GM12878 (cell line): ENCODE measurements at regions not wholly inside any gene's neighbourhood (a gene's known extent, or its start where the extent isn't known, plus 50 kb on each side); places are given as distances from the start of the nearest gene placed in this dataset.
"Not testable (repeated sequence)": the region's sequence is repeated elsewhere in the genome, so short reads cannot be mapped to it uniquely, and the experiment has no call there.

Experiments used
- ATAC-seq: fragments of 200-7000 bp; cut with Tn5 transposase; 3 replicates; pipeline ENCODE4 v1.9.1; 2020; ENCODE audit warnings: mild to moderate bottlenecking, moderate library complexity
- BruUV-seq: library from RNA; stranded (reverse); fragments of 400-500 nt; replicated peaks from 2 replicates; lab custom pipeline; 2021; lab: Mats Ljungman, UMichigan
- CTCF ChIA-PET: fragments of 300-600 bp; sonication (Branson Sonifier 250); formaldehyde crosslinking; extraction: SDS; loops from one replicate; lab custom pipeline; 2021; ENCODE audit warnings: inconsistent platforms; lab: Yijun Ruan, JAX
- POLR2A ChIA-PET: fragments of 350-600 bp; formaldehyde crosslinking; extraction: SDS; loops from one replicate; lab custom pipeline; 2021; ENCODE audit warnings: inconsistent platforms; lab: Charles Lee
- RAD21 ChIA-PET: fragments of 300-600 bp; sonication (Branson Sonifier 250); formaldehyde crosslinking; loops from one replicate; lab custom pipeline; 2023; ENCODE audit warnings: antibody characterized with exemption; ENCODE audit not compliant: unreplicated experiment; lab: Charles Lee
- SMC1A ChIA-PET: fragments of 300-600 bp; sonication (Branson Sonifier 250); formaldehyde crosslinking; loops from one replicate; lab custom pipeline; 2023; ENCODE audit not compliant: unreplicated experiment, uncharacterized antibody; lab: Charles Lee
- DNase-seq: peaks from one replicate; pipeline ENCODE4 v3.0.0-alpha.2; 2011; ENCODE audit warnings: low read depth, low spot score
- FAIRE-seq: peaks from 3 replicates; lab custom pipeline; 2011; peaks lifted over from hg19 to GRCh38; lab: Jason Lieb, UNC
- H2AFZ ChIP-seq: 2 replicates; pipeline ENCODE4 v1.6.0; 2011; ENCODE audit warnings: low read depth, low read length, control low read depth; ENCODE audit not compliant: control insufficient read depth
- H3K27ac ChIP-seq: 2 replicates; pipeline ENCODE4 v1.5.1; 2011; ENCODE audit warnings: control low read depth; ENCODE audit not compliant: control insufficient read depth, insufficient read depth
- H3K27me3 ChIP-seq, 2 experiments: replicated peaks in 1 of 2; 2 replicates each; pipeline versions ENCODE4 v1.6.0 to v1.6.1; 2011; ENCODE audit warnings: low read length in 1 of 2; ENCODE audit not compliant: control insufficient read depth in 2 of 2, insufficient read depth in 2 of 2
- H3K36me3 ChIP-seq, 2 experiments: 2 replicates each; pipeline ENCODE4 v1.5.1; 2011; ENCODE audit warnings: low read length in 1 of 2; ENCODE audit not compliant: control insufficient read depth in 2 of 2, insufficient read depth in 2 of 2
- H3K4me1 ChIP-seq: 2 replicates; pipeline ENCODE4 v1.6.1; 2011; ENCODE audit warnings: mild to moderate bottlenecking, low read length, moderate library complexity, mixed read lengths; ENCODE audit not compliant: control insufficient read depth, insufficient read depth
- H3K4me2 ChIP-seq: 2 replicates; pipeline ENCODE4 v1.6.0; 2011; ENCODE audit warnings: control low read depth; ENCODE audit not compliant: control insufficient read depth, insufficient read depth
- H3K4me3 ChIP-seq: fragments of 200-600 bp; sonication (generic); 2 replicates; pipeline ENCODE4 v1.5.1; 2016
- H3K79me2 ChIP-seq: 2 replicates; pipeline ENCODE4 v1.6.0; 2011; ENCODE audit warnings: low read length; ENCODE audit not compliant: control insufficient read depth, insufficient read depth
- H3K9ac ChIP-seq: 2 replicates; pipeline ENCODE4 v1.8.0; 2011; ENCODE audit warnings: low read length, control low read depth, mixed read lengths; ENCODE audit not compliant: control insufficient read depth, insufficient read depth
- H3K9me3 ChIP-seq: replicated peaks from 3 replicates; pipeline ENCODE4 v1.5.1; 2011; ENCODE audit warnings: mild to moderate bottlenecking, low read length; ENCODE audit not compliant: control insufficient read depth, insufficient read depth
- H4K20me1 ChIP-seq: 2 replicates; pipeline ENCODE4 v1.6.0; 2011; ENCODE audit not compliant: control insufficient read depth, insufficient read depth
- BACH1 ChIP-seq: fragments of 450-650 bp; IDR thresholded peaks from 2 replicates; pipeline ENCODE4 v1.6.1; 2017; ENCODE audit warnings: mild to moderate bottlenecking, borderline replicate concordance
- SMARCA5 ChIP-seq: fragments of 450-650 bp; IDR thresholded peaks from 2 replicates; pipeline ENCODE4 v1.6.1; 2017; ENCODE audit warnings: mild to moderate bottlenecking
- WGBS: methylation state at CpG from one replicate; pipeline ENCODE4 v1.1.6; 2016; ENCODE audit warnings: low lambda C conversion rate; ENCODE audit not compliant: insufficient replicate concordance, insufficient coverage; ENCODE audit errors: missing lambda C conversion rate; 5-methylcytosine and 5-hydroxymethylcytosine counted together
- in situ Hi-C: fragments of 300-500 bp; cut with MboI; formaldehyde crosslinking; loops from 9 replicates; pipeline ENCODE4 v1.14.3; 2018; ENCODE audit warnings: mixed read lengths
- intact Hi-C: fragments of 100-400 bp; cut with micrococcal nuclease; formaldehyde crosslinking; loops from one replicate; pipeline ENCODE4 v1.14.2; 2022; ENCODE audit not compliant: unreplicated experiment
- TF ChIP-seq, protein P1 (sequence below): fragments of 450-650 bp; IDR thresholded peaks from 2 replicates; pipeline ENCODE4 v1.6.1; 2017; ENCODE audit warnings: mild to moderate bottlenecking, moderate library complexity

DNA sequence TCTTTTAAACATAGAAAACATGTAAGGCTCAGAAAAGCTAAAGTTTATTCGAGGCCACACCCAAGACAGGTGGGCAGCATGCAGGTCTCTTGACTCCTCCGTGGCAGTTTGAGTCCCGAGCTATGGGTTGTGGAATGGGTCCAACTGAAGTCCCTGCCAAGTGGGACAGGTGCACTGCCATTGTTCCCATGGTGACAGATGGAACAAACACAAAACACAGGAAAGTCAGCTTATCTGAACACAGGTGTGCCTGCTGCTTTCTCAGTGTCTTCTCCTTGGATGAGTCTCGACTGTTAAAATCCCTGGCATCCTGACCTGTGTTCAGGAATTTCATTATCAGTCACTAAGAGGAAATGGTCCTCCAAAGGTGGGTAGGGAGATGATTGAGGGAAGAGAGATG is 99.0 kb upstream of the RAB4A start (continued):
- TF ChIP-seq, protein P1, sequence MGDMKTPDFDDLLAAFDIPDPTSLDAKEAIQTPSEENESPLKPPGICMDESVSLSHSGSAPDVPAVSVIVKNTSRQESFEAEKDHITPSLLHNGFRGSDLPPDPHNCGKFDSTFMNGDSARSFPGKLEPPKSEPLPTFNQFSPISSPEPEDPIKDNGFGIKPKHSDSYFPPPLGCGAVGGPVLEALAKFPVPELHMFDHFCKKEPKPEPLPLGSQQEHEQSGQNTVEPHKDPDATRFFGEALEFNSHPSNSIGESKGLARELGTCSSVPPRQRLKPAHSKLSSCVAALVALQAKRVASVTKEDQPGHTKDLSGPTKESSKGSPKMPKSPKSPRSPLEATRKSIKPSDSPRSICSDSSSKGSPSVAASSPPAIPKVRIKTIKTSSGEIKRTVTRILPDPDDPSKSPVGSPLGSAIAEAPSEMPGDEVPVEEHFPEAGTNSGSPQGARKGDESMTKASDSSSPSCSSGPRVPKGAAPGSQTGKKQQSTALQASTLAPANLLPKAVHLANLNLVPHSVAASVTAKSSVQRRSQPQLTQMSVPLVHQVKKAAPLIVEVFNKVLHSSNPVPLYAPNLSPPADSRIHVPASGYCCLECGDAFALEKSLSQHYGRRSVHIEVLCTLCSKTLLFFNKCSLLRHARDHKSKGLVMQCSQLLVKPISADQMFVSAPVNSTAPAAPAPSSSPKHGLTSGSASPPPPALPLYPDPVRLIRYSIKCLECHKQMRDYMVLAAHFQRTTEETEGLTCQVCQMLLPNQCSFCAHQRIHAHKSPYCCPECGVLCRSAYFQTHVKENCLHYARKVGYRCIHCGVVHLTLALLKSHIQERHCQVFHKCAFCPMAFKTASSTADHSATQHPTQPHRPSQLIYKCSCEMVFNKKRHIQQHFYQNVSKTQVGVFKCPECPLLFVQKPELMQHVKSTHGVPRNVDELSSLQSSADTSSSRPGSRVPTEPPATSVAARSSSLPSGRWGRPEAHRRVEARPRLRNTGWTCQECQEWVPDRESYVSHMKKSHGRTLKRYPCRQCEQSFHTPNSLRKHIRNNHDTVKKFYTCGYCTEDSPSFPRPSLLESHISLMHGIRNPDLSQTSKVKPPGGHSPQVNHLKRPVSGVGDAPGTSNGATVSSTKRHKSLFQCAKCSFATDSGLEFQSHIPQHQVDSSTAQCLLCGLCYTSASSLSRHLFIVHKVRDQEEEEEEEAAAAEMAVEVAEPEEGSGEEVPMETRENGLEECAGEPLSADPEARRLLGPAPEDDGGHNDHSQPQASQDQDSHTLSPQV: no peak
- TF ChIP-seq SMARCA5: no peak
- no peak for TF ChIP-seq BACH1

DNA sequence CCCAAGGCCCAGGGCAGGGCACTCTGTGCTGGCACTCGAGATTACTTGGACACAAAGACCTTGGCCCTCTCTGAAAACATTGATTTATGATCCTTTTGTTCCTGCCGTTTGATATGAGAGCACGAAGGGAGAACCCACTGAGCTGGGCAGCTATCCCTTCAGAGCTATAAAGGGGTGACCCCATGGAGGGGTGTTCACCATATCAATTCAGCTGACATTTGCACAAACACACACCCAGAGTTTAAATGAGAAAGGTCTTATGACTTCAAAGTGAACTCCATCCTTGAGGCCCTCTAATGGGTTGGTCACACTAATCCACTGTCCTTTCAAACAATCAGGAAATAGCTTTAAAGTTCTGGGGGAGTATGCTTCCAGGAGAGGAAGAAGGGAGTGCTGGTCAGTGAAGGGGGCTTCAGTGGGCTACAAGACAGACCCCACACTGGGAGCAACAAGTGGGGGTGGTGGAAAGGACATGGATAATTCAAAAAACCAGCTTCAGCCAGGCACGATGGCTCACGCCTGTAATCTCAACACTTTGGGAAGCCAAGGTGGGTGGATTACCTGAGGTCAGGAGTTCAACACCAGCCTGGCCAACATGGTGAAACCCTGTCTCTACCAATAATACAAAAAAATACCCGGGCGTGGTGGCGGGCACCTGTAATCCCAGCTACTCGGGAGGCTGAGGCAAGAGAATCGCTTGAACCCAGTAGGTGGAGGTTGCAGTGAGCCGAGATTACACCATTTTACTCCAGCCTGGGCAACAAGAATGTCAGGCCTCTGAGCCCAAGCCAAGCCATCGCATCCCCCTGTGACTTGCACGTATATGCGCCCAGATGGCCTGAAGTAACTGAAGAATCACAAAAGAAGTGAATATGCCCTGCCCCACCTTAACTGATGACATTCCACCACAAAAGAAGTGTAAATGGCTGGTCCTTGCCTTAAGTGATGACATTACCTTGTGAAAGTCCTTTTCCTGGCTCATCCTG is 97.1 kb upstream of the RAB4A start:
- intact Hi-C loops: not testable (repeated sequence)
- CTCF ChIA-PET: interaction anchor here (0.6 kb wide), 1 partner anchor 19 kb away, joined by 4 read pairs; no protein-coding TSS in a partner anchor

DNA sequence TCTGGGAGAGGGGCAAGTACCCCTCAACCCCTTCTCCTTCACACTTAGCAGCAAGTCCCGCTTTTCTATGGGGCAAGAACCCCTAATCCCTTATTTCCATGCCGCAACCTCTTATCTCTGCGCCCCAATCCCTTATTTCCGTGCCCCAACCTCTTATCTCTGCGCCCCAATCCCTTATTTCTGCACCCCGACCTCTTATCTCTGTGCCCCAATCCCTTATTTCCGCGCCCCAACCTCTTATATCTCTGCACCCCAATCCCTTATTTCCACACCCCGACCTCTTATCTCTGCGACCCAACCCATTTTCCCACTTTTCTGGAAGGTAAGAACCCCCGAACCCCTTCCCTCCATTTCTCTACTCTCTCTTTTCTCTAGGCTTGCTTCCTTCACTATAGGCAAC is 95.6 kb upstream of the RAB4A start:
- H3K27ac ChIP-seq, DNase-seq, H3K36me3 ChIP-seq, H4K20me1 ChIP-seq, BruUV-seq, POLR2A ChIA-PET, ATAC-seq, H3K9ac ChIP-seq, H3K4me1 ChIP-seq, H3K4me2 ChIP-seq, H2AFZ ChIP-seq, RAD21 ChIA-PET, H3K27me3 ChIP-seq, CTCF ChIA-PET, H3K4me3 ChIP-seq, FAIRE-seq, H3K9me3 ChIP-seq, SMC1A ChIA-PET, H3K79me2 ChIP-seq, in situ Hi-C loops, intact Hi-C loops: not testable (repeated sequence)
- 21% methylated on average over 9 of the region's 11 CpGs for WGBS

More for the DNA sequence above, 97.1 kb upstream of the RAB4A start:
- FAIRE-seq, BruUV-seq, H3K79me2 ChIP-seq, RAD21 ChIA-PET, POLR2A ChIA-PET, ATAC-seq, SMC1A ChIA-PET, H4K20me1 ChIP-seq, H3K4me2 ChIP-seq, H3K27ac ChIP-seq, H3K27me3 ChIP-seq, H3K4me1 ChIP-seq, DNase-seq, H3K9me3 ChIP-seq, in situ Hi-C loops, H3K9ac ChIP-seq, H3K4me3 ChIP-seq, H3K36me3 ChIP-seq, H2AFZ ChIP-seq: not testable (repeated sequence)
- 59% methylated on average over 14 of the region's 14 CpGs for WGBS
